HG03280 (cell line): ENCODE measurements at regions not wholly inside any gene's neighbourhood (a gene's known extent, or its start where the extent isn't known, plus 50 kb on each side); places are given as distances from the start of the nearest gene placed in this dataset.
"Not testable (repeated sequence)": the region's sequence is repeated elsewhere in the genome, so short reads cannot be mapped to it uniquely, and the experiment has no call there.

Experiments used
- ATAC-seq: cut with Tn5 transposase; IDR thresholded peaks from one replicate; pipeline ENCODE4 v1.9.1; 2021; ENCODE audit warnings: mild to moderate bottlenecking, moderate library complexity; ENCODE audit not compliant: unreplicated experiment

GRCh38 chrX:63186137-63186536 is 165.0 kb downstream of the SPIN4 start:
- ATAC-seq: no peak

- not testable (repeated sequence) for ATAC-seq
These were observed 171.3 kb downstream of the SPIN4 start for GRCh38 chrX:63179852-63180251.

GRCh38 chrX:63176578-63176977 is 174.6 kb downstream of the SPIN4 start:
- not testable (repeated sequence) for ATAC-seq

- not testable (repeated sequence) for ATAC-seq
These were observed 177.1 kb downstream of the SPIN4 start for GRCh38 chrX:63173841-63174718.

- peak; percentile 58 for ATAC-seq
These were observed 181.7 kb downstream of the SPIN4 start for GRCh38 chrX:63169416-63169815.

GRCh38 chrX:63168949-63169348 is 182.2 kb downstream of the SPIN4 start:
- peak; percentile 61 for ATAC-seq

- ATAC-seq: not testable (repeated sequence)
These were observed 184.1 kb downstream of the SPIN4 start for GRCh38 chrX:63167002-63167401.

GRCh38 chrX:63160994-63161393 is 190.1 kb downstream of the SPIN4 start:
- not testable (repeated sequence) for ATAC-seq

- ATAC-seq: not testable (repeated sequence)
These were observed 190.8 kb downstream of the SPIN4 start for GRCh38 chrX:63160340-63160739.

GRCh38 chrX:63145526-63145925 is 205.6 kb downstream of the SPIN4 start:
- ATAC-seq: not testable (repeated sequence)

GRCh38 chrX:63142588-63142987 is 208.5 kb downstream of the SPIN4 start:
- ATAC-seq: not testable (repeated sequence)

GRCh38 chrX:63135859-63136258 is 215.3 kb downstream of the SPIN4 start:
- not testable (repeated sequence) for ATAC-seq

- ATAC-seq: peak; percentile 60
These were observed 222.6 kb downstream of the SPIN4 start for GRCh38 chrX:63128509-63128908.

- no peak for ATAC-seq
These were observed 235.9 kb downstream of the SPIN4 start for GRCh38 chrX:63115196-63115595.

GRCh38 chrX:63101879-63102620 is 249.1 kb downstream of the SPIN4 start:
- ATAC-seq: no peak

GRCh38 chrX:63058204-63058603 is 292.9 kb downstream of the SPIN4 start:
- no peak for ATAC-seq

GRCh38 chrX:63050225-63050624 is 300.9 kb downstream of the SPIN4 start:
- ATAC-seq: no peak

- no peak for ATAC-seq
These were observed 318.3 kb downstream of the SPIN4 start for GRCh38 chrX:63032811-63033210.

- ATAC-seq: no peak
These were observed 337.6 kb downstream of the SPIN4 start for GRCh38 chrX:63013549-63013948.

GRCh38 chrX:63012574-63012973 is 338.6 kb downstream of the SPIN4 start:
- ATAC-seq: no peak

- not testable (repeated sequence) for ATAC-seq
These were observed 350.9 kb downstream of the SPIN4 start for GRCh38 chrX:63000196-63000595.
